ENCODE measurements at regions not wholly inside any gene's neighbourhood (a gene's known extent, or its start where the extent isn't known, plus 50 kb on each side); places are given as distances from the start of the nearest gene placed in this dataset.

DNA sequence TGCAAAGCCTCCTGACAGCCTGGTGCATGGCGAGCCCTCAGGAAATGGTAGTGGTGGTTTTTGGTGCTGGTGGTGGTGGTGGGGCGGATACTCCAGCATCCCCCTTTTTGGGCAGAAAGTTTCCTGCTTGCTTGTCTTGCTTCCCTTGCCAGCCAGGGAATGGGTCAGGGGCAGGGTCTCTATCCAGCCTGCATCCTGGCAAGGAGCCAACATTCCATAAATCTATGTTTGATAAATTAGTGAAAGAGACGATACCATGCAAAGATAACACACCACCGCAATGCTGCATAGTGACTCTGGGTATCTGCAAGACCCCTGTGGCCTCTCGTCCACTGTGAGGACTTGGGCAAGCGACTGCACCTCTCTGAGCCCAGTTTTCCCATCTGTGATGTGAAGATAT, 246.2 kb downstream of the LRFN2 start:
- Histone ChIP-seq H3K9me2 (ENCODE audit: low read depth, low read length) (no peaks in the 10 kb centered on the region), H3K79me2 (ENCODE audit: insufficient read depth, low read length) (no peaks in the 10 kb centered on the region), H3K4me1 (ENCODE audit: insufficient read depth, low read length, severe bottlenecking) (no peaks in the 10 kb centered on the region), H4K20me1 (ENCODE audit: insufficient read depth, low read length) (no peaks in the 10 kb centered on the region), H3K9ac (ENCODE audit: low read length) (no peak overlapping the region), H3K9me3 (ENCODE audit: low read length) (no peaks in the 10 kb centered on the region), H3K36me3 (ENCODE audit: insufficient read depth, low read length) (no peaks in the 10 kb centered on the region), H3K27ac (ENCODE audit: low read depth, low read length, poor library complexity, severe bottlenecking) (no peak overlapping the region), H2AFZ (ENCODE audit: low read length) (no peak overlapping the region), H3K4me3 (ENCODE audit: low read depth, low read length, poor library complexity, severe bottlenecking) (no peak overlapping the region), H3F3A (ENCODE audit: insufficient read depth, low read length) (no peaks in the 10 kb centered on the region), H3K4me2 (ENCODE audit: low read length) (no peak overlapping the region), H3K27me3 (ENCODE audit: insufficient read depth, low read length) (no peaks in the 10 kb centered on the region)
- no peak for TF ChIP-seq EZH2 (IDR thresholded peaks at IDR 0.05; ENCODE audit: borderline replicate concordance, low read length)
- TF ChIP-seq, protein P1, sequence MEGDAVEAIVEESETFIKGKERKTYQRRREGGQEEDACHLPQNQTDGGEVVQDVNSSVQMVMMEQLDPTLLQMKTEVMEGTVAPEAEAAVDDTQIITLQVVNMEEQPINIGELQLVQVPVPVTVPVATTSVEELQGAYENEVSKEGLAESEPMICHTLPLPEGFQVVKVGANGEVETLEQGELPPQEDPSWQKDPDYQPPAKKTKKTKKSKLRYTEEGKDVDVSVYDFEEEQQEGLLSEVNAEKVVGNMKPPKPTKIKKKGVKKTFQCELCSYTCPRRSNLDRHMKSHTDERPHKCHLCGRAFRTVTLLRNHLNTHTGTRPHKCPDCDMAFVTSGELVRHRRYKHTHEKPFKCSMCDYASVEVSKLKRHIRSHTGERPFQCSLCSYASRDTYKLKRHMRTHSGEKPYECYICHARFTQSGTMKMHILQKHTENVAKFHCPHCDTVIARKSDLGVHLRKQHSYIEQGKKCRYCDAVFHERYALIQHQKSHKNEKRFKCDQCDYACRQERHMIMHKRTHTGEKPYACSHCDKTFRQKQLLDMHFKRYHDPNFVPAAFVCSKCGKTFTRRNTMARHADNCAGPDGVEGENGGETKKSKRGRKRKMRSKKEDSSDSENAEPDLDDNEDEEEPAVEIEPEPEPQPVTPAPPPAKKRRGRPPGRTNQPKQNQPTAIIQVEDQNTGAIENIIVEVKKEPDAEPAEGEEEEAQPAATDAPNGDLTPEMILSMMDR (IDR thresholded peaks at IDR 0.05; ENCODE audit: low read length) = no peak

DNA sequence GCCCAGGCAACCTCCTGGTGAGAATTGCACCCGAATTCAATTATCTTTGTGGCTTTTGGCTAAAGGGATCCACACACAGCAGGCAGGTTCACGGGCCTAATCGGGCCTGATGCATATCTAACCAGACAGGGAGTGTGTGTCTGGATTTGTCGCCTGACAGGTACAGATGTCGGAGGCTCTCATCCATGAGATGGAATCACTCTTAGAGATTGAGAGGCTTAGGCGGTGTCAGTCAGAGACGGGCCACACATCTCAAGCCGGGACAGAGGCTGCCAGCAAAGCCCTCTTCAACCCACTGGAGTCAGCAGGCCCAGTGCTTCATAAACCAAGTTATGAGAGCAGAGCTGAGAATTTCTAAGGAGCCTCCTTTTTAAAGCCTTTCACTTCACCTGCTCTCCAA, 247.0 kb downstream of the LRFN2 start:
- Histone ChIP-seq H3K9me3 (ENCODE audit: low read length) (no peaks in the 10 kb centered on the region), H3K4me2 (ENCODE audit: low read length) (no peak overlapping the region), H3K9ac (ENCODE audit: low read length) (no peak overlapping the region), H3K27me3 (ENCODE audit: insufficient read depth, low read length) (no peaks in the 10 kb centered on the region), H3F3A (ENCODE audit: insufficient read depth, low read length) (no peaks in the 10 kb centered on the region), H3K9me2 (ENCODE audit: low read depth, low read length) (no peaks in the 10 kb centered on the region), H3K4me3 (ENCODE audit: low read depth, low read length, poor library complexity, severe bottlenecking) (no peak overlapping the region), H3K79me2 (ENCODE audit: insufficient read depth, low read length) (no peaks in the 10 kb centered on the region), H3K27ac (ENCODE audit: low read depth, low read length, poor library complexity, severe bottlenecking) (no peak overlapping the region), H3K4me1 (ENCODE audit: insufficient read depth, low read length, severe bottlenecking) (no peaks in the 10 kb centered on the region), H2AFZ (ENCODE audit: low read length) (no peak overlapping the region), H3K36me3 (ENCODE audit: insufficient read depth, low read length) (no peaks in the 10 kb centered on the region), H4K20me1 (ENCODE audit: insufficient read depth, low read length) (no peaks in the 10 kb centered on the region)
- TF ChIP-seq, protein P1 (IDR thresholded peaks at IDR 0.05; ENCODE audit: low read length) = no peak
- no peak for TF ChIP-seq EZH2 (IDR thresholded peaks at IDR 0.05; ENCODE audit: borderline replicate concordance, low read length)

DNA sequence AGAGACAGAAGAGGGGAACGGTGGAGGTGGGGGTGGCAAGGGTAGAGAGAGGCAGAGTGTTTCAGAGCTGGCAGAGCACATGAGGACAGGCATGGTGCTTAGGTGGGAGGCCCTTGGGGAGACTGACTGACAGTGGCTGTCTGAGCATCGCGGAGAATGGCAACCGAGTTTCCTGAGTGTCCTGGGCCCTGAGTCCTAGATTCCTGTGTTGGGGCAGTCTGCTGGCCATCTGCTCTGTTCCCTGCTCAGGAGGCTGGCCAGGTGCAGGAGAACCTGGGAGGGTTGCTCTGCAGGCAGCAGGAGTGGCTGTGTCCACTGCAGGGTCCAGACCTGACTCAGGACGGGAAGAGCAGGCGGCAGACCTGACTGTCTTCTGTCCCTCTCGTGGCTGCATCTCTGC, 248.9 kb downstream of the LRFN2 start:
- Histone ChIP-seq H3K27ac (ENCODE audit: low read depth, low read length, poor library complexity, severe bottlenecking) (no peak overlapping the region), H2AFZ (ENCODE audit: low read length) (no peak overlapping the region), H3K4me1 (ENCODE audit: insufficient read depth, low read length, severe bottlenecking) (no peaks in the 10 kb centered on the region), H3K9ac (ENCODE audit: low read length) (no peak overlapping the region), H3K9me2 (ENCODE audit: low read depth, low read length) (no peaks in the 10 kb centered on the region), H3K9me3 (ENCODE audit: low read length) (no peaks in the 10 kb centered on the region), H3K4me2 (ENCODE audit: low read length) (no peak overlapping the region), H3K27me3 (ENCODE audit: insufficient read depth, low read length) (no peaks in the 10 kb centered on the region), H3K36me3 (ENCODE audit: insufficient read depth, low read length) (no peaks in the 10 kb centered on the region), H3K79me2 (ENCODE audit: insufficient read depth, low read length) (no peaks in the 10 kb centered on the region), H3K4me3 (ENCODE audit: low read depth, low read length, poor library complexity, severe bottlenecking) (no peak overlapping the region), H4K20me1 (ENCODE audit: insufficient read depth, low read length) (no peaks in the 10 kb centered on the region), H3F3A (ENCODE audit: insufficient read depth, low read length) (no peaks in the 10 kb centered on the region)
- TF ChIP-seq EZH2 (IDR thresholded peaks at IDR 0.05; ENCODE audit: borderline replicate concordance, low read length) = no peak
- TF ChIP-seq, protein P1 (IDR thresholded peaks at IDR 0.05; ENCODE audit: low read length) = no peak

All from OCI-LY1 (cell line).